Endothelial cell of umbilical vein (primary cell): ENCODE measurements at regions not wholly inside any gene's neighbourhood (a gene's known extent, or its start where the extent isn't known, plus 50 kb on each side); places are given as distances from the start of the nearest gene placed in this dataset.
"Not testable (repeated sequence)": the region's sequence is repeated elsewhere in the genome, so short reads cannot be mapped to it uniquely, and the experiment has no call there.

Experiments used
- BruUV-seq: library from RNA; stranded (reverse); fragments of 400-500 nt; replicated peaks from 2 replicates; lab custom pipeline; 2021; lab: Mats Ljungman, UMichigan
- CTCF ChIA-PET: fragments of 300-600, 350-600 bp; sonication (Branson Sonifier 250); formaldehyde crosslinking; loops from one replicate; lab custom pipeline; 2021; ENCODE audit warnings: antibody characterized with exemption, inconsistent platforms; lab: Charles Lee
- POLR2A ChIA-PET: fragments of 300-600, 350-600 bp; sonication (Branson Sonifier 250); formaldehyde crosslinking; loops from one replicate; lab custom pipeline; 2021; ENCODE audit warnings: antibody characterized with exemption, inconsistent platforms; lab: Charles Lee
- DNase-seq: peaks from one replicate; pipeline ENCODE4 v3.0.0-alpha.2; 2011; ENCODE audit warnings: low read depth, low spot score
- FAIRE-seq: peaks from 2 replicates; lab custom pipeline; 2011; peaks lifted over from hg19 to GRCh38; lab: Jason Lieb, UNC
- H2AFZ ChIP-seq: 2 replicates; pipeline ENCODE4 v1.6.0; 2012; ENCODE audit warnings: low read depth, low read length, control low read depth, inconsistent platforms
- H3K27ac ChIP-seq: 2 replicates; pipeline ENCODE4 v1.5.1; 2011; ENCODE audit warnings: low read depth, mild to moderate bottlenecking, control low read depth, low read length, moderate library complexity; ENCODE audit not compliant: insufficient read depth
- H3K27me3 ChIP-seq, 2 experiments: 2 replicates each; pipeline versions ENCODE4 v1.6.0 to v1.6.1; 2011; ENCODE audit warnings: low read length in 2 of 2, mixed read lengths in 1 of 2; ENCODE audit not compliant: control insufficient read depth in 2 of 2, insufficient read depth in 2 of 2
- H3K36me3 ChIP-seq, 2 experiments: 2 replicates in 1 of 2; 3 replicates in 1 of 2; pipeline ENCODE4 v1.5.1; 2011; ENCODE audit warnings: low read length in 2 of 2, mild to moderate bottlenecking in 1 of 2, moderate library complexity in 1 of 2; ENCODE audit not compliant: control insufficient read depth in 2 of 2, insufficient read depth in 2 of 2; ENCODE audit errors: extremely low read depth in 1 of 2
- H3K4me1 ChIP-seq: 3 replicates; pipeline ENCODE4 v1.5.1; 2011; ENCODE audit warnings: mild to moderate bottlenecking, low read length; ENCODE audit not compliant: control insufficient read depth, insufficient read depth; ENCODE audit errors: extremely low read depth
- H3K4me2 ChIP-seq: 2 replicates; pipeline ENCODE4 v1.6.1; 2011; ENCODE audit warnings: low read length, control low read depth, mixed read lengths; ENCODE audit not compliant: insufficient read depth
- H3K4me3 ChIP-seq, 3 experiments: fragments of 200-600 bp in 1 of 3; sonication (generic), shearing (Covaris generic) in 1 of 3; replicated peaks in 1 of 3; 2 replicates each; pipeline ENCODE4 v1.5.1; 2011 to 2016; ENCODE audit warnings: control low read depth in 3 of 3, low read length in 3 of 3, mild to moderate bottlenecking in 2 of 3, inconsistent platforms in 1 of 3, low read depth in 1 of 3, moderate library complexity in 1 of 3; ENCODE audit not compliant: insufficient read depth in 1 of 3
- H3K79me2 ChIP-seq: 2 replicates; pipeline ENCODE4 v1.6.0; 2012; ENCODE audit warnings: low read length, inconsistent platforms; ENCODE audit not compliant: control insufficient read depth, insufficient read depth
- H3K9ac ChIP-seq: replicated peaks from 2 replicates; pipeline ENCODE3; 2011; ENCODE audit warnings: low read length, control low read depth; ENCODE audit not compliant: insufficient read depth; ENCODE audit errors: extremely low read depth
- H3K9me1 ChIP-seq: replicated peaks from 3 replicates; pipeline ENCODE4 v1.6.0; 2011; ENCODE audit warnings: mild to moderate bottlenecking, low read length; ENCODE audit not compliant: control insufficient read depth, insufficient read depth; ENCODE audit errors: extremely low read depth
- H3K9me3 ChIP-seq: replicated peaks from 2 replicates; pipeline ENCODE4 v1.5.1; 2012; ENCODE audit warnings: low read length, inconsistent platforms; ENCODE audit not compliant: control insufficient read depth, insufficient read depth
- H4K20me1 ChIP-seq: replicated peaks from 2 replicates; pipeline ENCODE3; 2011; ENCODE audit warnings: mild to moderate bottlenecking, low read length; ENCODE audit not compliant: control insufficient read depth, insufficient read depth; ENCODE audit errors: extremely low read depth
- CTCF ChIP-seq, 2 donors: IDR thresholded peaks; 1 replicate in 1 of 2; 2 replicates in 1 of 2; pipeline ENCODE4 v1.5.1; 2011; ENCODE audit warnings: low read length in 2 of 2, mild to moderate bottlenecking in 2 of 2, moderate library complexity in 2 of 2, control low read depth in 1 of 2, inconsistent platforms in 1 of 2, low read depth in 1 of 2; ENCODE audit not compliant: insufficient read depth in 1 of 2; ENCODE audit errors: extremely low read depth in 1 of 2
- EZH2 ChIP-seq: IDR thresholded peaks from 2 replicates; pipeline ENCODE4 v1.6.1; 2012; ENCODE audit warnings: borderline replicate concordance, low read depth, mild to moderate bottlenecking, moderate library complexity, low read length, inconsistent platforms; ENCODE audit not compliant: severe bottlenecking
- FOS ChIP-seq: IDR thresholded peaks from 2 replicates; pipeline ENCODE4 v1.6.1; 2011; ENCODE audit warnings: mild to moderate bottlenecking, low read length, moderate library complexity, borderline replicate concordance; ENCODE audit not compliant: insufficient read depth
- GATA2 ChIP-seq: IDR thresholded peaks from 2 replicates; pipeline ENCODE4 v1.7.0; 2011; ENCODE audit warnings: low read depth, mild to moderate bottlenecking, moderate library complexity, mixed read lengths, low read length; ENCODE audit not compliant: insufficient read length, insufficient read depth
- JUN ChIP-seq: IDR thresholded peaks from 2 replicates; pipeline ENCODE4 v1.6.1; 2011; ENCODE audit warnings: borderline replicate concordance, low read depth; ENCODE audit not compliant: insufficient read length, insufficient read depth
- MAX ChIP-seq: IDR thresholded peaks from 2 replicates; pipeline ENCODE4 v1.6.1; 2011; ENCODE audit not compliant: insufficient read depth, insufficient read length
- MYC ChIP-seq: IDR thresholded peaks from one replicate; pipeline ENCODE4 v1.6.1; 2011; ENCODE audit warnings: mild to moderate bottlenecking, low read depth, low read length
- POLR2A ChIP-seq: IDR thresholded peaks from 2 replicates; pipeline ENCODE4 v1.6.1; 2012; ENCODE audit warnings: low read depth, mild to moderate bottlenecking, control low read depth, low read length
- POLR2AphosphoS5 ChIP-seq: IDR thresholded peaks from 2 replicates; pipeline ENCODE4 v1.6.1; 2012; ENCODE audit warnings: low read depth, mild to moderate bottlenecking, control low read depth, low read length, moderate library complexity; ENCODE audit not compliant: insufficient read depth
- dilution Hi-C: fragments of 300-500 bp; cut with MboI; formaldehyde crosslinking; loops from one replicate; pipeline ENCODE4 v1.15.0; 2019; ENCODE audit warnings: low sequenced_read_pairs; ENCODE audit not compliant: extremely low pct_ligation_motif_present
- intact Hi-C: fragments of 100-400 bp; cut with micrococcal nuclease; formaldehyde crosslinking; loops from one replicate; pipeline ENCODE4 v1.10.0; 2022

- FAIRE-seq = no peak
- Histone ChIP-seq H3K36me3 (no peaks in the 10 kb centered on the region), H3K4me2 (no peak overlapping the region), H3K9me3 (no peaks in the 10 kb centered on the region), H3K4me1 (no peaks in the 10 kb centered on the region), H4K20me1 (no peaks in the 10 kb centered on the region), H3K79me2 (no peaks in the 10 kb centered on the region), H3K9me1 (no peaks in the 10 kb centered on the region), H2AFZ (no peak overlapping the region), H3K27me3 (no peaks in the 10 kb centered on the region), H3K27ac (no peak overlapping the region), H3K9ac (no peak overlapping the region), H3K4me3 (no peak overlapping the region)
- POLR2A ChIA-PET = no interaction called here
- intact Hi-C loops = no loop called here
- BruUV-seq = no TSS peak
- TF ChIP-seq EZH2 (no peak), MAX (no peak), POLR2AphosphoS5 (no peak), GATA2 (no peak), FOS (no peak), JUN (no peak), POLR2A (no peak), CTCF (IDR thresholded peaks at IDR 0.05; ENCODE audit: extremely low read depth in 1 of 2, insufficient read depth in 1 of 2, low read depth in 1 of 2, low read length in 2 of 2) (no peak), MYC (no peak)
- dilution Hi-C loops = no loop called here
- no peak for DNase-seq
- CTCF ChIA-PET = interaction anchor here (1.0 kb wide), 1 partner anchor 10 kb away, joined by 3 read pairs; no protein-coding TSS in a partner anchor
Observed at GRCh38 chr10:33695536-33695935, 361.1 kb upstream of the NRP1 start.

- DNase-seq, H3K9me3 ChIP-seq, H3K27me3 ChIP-seq, H3K79me2 ChIP-seq, H3K4me3 ChIP-seq, FAIRE-seq, H3K4me1 ChIP-seq, intact Hi-C loops, H3K9ac ChIP-seq, H3K4me2 ChIP-seq, dilution Hi-C loops, H2AFZ ChIP-seq, H3K27ac ChIP-seq, BruUV-seq, H3K9me1 ChIP-seq, H4K20me1 ChIP-seq, POLR2A ChIA-PET, H3K36me3 ChIP-seq, CTCF ChIA-PET: not testable (repeated sequence)
Observed at GRCh38 chr10:33690536-33690935, 356.1 kb upstream of the NRP1 start.
